ENCODE measurements at regions not wholly inside any gene's neighbourhood (a gene's known extent, or its start where the extent isn't known, plus 50 kb on each side); places are given as distances from the start of the nearest gene placed in this dataset.

DNA sequence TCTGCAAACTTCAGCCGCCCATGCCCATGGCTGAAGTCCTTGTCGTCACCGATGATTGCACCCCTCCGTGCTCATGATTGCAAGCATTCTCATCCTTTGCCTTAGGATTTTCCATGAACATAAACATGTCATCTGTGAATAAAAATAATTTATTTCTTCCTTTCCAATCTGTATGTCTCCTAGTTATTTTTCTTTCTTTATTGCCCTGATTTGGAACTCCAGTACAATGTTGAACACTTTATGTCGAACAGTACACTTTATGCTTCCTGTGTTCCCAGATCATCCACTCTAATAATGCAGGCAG lies 170.9 kb upstream of the SYT6 start:
- TF ChIP-seq, protein P1, sequence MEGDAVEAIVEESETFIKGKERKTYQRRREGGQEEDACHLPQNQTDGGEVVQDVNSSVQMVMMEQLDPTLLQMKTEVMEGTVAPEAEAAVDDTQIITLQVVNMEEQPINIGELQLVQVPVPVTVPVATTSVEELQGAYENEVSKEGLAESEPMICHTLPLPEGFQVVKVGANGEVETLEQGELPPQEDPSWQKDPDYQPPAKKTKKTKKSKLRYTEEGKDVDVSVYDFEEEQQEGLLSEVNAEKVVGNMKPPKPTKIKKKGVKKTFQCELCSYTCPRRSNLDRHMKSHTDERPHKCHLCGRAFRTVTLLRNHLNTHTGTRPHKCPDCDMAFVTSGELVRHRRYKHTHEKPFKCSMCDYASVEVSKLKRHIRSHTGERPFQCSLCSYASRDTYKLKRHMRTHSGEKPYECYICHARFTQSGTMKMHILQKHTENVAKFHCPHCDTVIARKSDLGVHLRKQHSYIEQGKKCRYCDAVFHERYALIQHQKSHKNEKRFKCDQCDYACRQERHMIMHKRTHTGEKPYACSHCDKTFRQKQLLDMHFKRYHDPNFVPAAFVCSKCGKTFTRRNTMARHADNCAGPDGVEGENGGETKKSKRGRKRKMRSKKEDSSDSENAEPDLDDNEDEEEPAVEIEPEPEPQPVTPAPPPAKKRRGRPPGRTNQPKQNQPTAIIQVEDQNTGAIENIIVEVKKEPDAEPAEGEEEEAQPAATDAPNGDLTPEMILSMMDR (IDR thresholded peaks at IDR 0.05) = no peak
- TF ChIP-seq FOXM1 (IDR thresholded peaks at IDR 0.05; ENCODE audit: low read depth) = no peak
- TF ChIP-seq SMC3 (IDR thresholded peaks at IDR 0.05; ENCODE audit: low read depth, low read length) = no peak
- TF ChIP-seq TEAD4 (IDR thresholded peaks at IDR 0.05; ENCODE audit: borderline replicate concordance, insufficient read depth) = no peak
- TF ChIP-seq RAD21 (IDR thresholded peaks at IDR 0.05; ENCODE audit: low read length) = no peak
- TF ChIP-seq TAF1 (IDR thresholded peaks at IDR 0.05; ENCODE audit: borderline replicate concordance, low read depth, low read length) = no peak
- no peak for TF ChIP-seq SIN3A (IDR thresholded peaks at IDR 0.05; ENCODE audit: borderline replicate concordance, low read depth, low read length)
- no peak for TF ChIP-seq JUND (IDR thresholded peaks at IDR 0.05)
- no peak for TF ChIP-seq FOXJ3 (CRISPR knock-in tag; IDR thresholded peaks at IDR 0.05)
- no peak for TF ChIP-seq MAX (IDR thresholded peaks at IDR 0.05; ENCODE audit: low read depth)
- TF ChIP-seq REST (IDR thresholded peaks at IDR 0.05; ENCODE audit: low read depth, low read length) = no peak
- TF ChIP-seq GABPA (IDR thresholded peaks at IDR 0.05; ENCODE audit: low read depth) = no peak
- TF ChIP-seq, protein P2, sequence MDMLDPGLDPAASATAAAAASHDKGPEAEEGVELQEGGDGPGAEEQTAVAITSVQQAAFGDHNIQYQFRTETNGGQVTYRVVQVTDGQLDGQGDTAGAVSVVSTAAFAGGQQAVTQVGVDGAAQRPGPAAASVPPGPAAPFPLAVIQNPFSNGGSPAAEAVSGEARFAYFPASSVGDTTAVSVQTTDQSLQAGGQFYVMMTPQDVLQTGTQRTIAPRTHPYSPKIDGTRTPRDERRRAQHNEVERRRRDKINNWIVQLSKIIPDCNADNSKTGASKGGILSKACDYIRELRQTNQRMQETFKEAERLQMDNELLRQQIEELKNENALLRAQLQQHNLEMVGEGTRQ (IDR thresholded peaks at IDR 0.05; ENCODE audit: borderline replicate concordance, low read depth, low read length) = no peak
